HUDEP-2 (cell line): ENCODE measurements at regions not wholly inside any gene's neighbourhood (a gene's known extent, or its start where the extent isn't known, plus 50 kb on each side); places are given as distances from the start of the nearest gene placed in this dataset.
"Not testable (repeated sequence)": the region's sequence is repeated elsewhere in the genome, so short reads cannot be mapped to it uniquely, and the experiment has no call there.

Source experiments
- DNase-seq, 76 experiments: peaks; one replicate each; lab custom pipeline; 2025; ENCODE audit not compliant: unreplicated experiment in 76 of 76; lab: John Stamatoyannopoulos, UW

DNA sequence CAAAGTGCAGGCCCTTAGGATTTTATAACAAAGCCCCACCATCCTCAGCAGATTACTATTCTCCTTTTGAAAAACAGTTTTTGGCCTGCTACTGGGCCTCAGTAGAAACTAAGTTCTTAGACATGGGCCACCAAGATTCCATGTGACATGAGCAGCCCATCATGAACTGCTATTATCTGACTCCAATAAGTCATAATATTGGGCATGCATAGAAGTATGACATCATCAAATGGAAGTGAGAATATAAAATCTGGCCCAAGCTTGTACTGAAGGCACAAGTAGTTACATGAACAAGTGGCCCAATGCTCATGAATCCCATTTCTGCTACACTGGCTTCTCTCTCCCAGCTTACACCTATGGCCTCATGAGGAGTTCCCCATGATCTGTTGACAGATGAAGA is 404.8 kb downstream of the EPHA5 start:
- no peak for DNase-seq

DNA sequence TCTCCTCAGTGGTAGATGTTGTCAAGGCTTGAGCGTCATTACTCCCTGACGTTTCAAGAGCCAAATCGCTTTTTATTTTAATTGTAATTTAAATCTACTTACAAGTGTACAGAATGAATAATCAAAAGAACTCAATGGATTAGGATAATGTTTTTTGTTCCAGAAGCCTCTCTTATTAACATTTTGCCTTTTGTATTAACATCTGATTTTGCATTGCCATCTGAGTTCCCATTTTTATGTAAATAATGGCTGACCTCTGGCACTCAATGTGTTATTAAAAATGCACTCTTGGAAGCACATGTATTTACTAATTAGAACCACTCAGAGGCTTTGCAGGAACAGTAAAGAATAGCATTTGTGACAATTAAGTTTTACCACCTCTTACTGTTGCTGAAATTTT is 411.0 kb downstream of the EPHA5 start:
- DNase-seq, result no peak

DNA sequence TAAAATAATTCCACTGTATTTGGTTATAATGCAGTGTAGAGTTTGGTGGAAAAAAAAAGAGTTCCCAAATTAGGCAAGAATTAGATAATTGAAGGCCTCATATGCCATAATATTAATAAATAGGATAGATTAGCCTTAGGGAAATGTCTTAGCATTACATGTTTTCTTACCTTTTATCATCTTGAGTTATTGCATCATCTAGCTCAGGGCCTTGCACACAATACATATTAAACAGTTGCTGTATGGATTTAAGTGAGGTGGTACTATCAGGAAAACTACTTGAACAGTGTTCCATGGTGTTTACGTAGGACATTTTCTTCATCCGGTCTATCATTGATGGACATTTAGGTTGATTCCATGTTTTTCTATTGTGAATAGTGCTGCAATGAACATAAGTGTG is 419.4 kb downstream of the EPHA5 start:
- DNase-seq, result no peak

DNA sequence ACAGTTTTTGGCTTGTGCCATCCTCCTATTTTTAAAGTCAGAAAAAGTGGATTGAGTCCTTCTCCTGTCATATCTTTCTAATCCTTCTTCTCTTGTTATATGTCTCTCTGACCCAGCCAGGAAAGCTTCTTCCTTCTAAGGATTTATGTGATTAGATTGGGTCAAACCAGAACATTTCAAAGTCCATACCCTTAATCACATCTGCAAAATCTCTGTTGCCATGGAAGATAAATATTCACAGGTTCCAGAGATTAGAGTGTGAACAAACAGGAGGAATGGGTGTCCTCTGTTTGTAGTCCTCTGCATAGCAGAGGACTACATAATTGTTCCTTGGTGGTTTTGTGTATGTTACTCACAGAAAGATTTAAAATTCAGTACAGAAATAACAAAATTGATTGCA is 421.2 kb downstream of the EPHA5 start:
- no peak for DNase-seq

DNA sequence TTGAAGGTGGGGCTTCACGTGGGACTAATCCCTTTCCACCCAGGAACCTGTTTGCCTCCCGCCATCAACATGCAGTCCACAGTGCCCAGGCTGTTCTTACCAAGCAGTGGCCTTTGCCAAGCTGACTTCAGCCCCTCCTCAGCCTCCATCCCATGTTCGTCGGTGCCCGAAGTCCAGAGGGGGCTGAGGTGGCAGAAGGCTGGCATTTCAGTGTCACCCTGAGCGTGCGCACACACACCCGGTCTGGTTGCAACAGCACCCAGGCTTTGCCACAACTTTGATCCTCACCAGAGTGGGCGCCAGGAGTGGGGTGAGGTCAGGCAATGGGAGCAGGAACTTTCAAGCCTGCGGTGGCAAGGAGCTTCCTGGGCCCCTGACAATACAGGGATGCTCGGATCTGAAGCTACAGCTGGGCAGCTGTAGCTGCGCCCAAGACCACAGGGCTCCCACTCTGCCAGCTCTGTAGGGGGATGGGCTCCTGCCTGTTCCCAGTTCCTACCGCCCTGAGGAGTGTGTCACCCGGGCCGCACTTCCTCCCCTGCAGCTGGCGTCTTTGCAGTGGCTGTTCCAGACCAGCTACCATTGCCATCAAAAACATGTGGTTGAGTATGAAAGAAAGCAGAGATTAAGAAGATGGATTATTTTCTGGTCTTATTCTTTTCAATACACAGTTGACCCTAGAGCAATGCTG is 428.0 kb downstream of the EPHA5 start:
- no peak for DNase-seq

DNA sequence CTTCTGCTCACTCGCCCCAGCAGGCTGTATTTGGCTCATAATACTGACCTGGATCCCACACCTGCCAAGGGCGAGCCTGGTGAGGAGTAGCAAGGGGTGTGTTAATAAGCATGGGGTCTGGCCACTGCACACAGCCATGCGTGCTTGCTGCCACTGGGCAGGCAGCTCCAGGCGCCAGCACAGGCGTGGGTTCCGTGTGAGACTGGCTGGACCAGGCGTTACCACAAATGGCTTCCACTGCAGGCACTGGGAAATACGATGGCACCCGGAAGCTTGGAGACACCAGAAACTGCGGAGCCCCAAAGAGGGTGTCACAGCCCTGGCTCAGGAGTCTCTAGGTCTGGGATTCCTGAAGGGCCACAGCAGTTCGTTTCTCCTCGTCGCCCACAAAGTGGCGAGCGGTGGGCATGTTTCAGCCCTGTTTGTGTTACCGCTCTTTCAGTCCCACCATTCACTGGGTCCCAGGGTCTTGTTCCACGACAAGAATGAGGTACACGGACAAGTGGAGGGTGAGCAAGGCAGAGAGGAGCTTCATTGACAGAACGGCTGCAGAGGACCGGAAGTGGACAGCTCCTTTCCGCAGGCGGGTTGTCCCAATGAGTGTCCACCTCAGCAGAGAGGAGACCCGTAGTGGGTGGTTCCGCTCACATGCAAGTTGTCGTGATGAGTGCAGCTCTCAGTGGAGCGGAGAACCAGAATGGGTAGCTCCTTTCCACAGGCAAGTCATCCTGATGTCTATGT is 428.9 kb downstream of the EPHA5 start:
- no peak for DNase-seq

DNA sequence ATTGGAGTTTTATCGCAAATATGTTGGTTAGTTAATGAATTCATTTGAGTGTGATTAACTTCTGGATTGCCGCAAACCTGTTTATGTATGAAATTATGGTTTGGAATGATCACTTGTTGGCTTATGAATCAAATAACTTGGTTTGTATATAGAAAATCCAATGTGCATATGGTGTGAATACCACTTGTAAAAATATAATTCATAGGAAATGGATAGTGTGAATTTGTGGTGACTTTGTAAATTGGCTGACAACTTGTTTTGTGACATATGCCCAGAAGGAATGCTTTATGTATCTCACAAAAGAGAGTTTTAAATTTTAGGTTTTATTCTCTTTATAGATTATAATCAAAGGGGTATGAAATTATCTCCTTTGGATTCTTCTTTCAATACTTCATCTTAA is 436.2 kb downstream of the EPHA5 start:
- no peak for DNase-seq

DNA sequence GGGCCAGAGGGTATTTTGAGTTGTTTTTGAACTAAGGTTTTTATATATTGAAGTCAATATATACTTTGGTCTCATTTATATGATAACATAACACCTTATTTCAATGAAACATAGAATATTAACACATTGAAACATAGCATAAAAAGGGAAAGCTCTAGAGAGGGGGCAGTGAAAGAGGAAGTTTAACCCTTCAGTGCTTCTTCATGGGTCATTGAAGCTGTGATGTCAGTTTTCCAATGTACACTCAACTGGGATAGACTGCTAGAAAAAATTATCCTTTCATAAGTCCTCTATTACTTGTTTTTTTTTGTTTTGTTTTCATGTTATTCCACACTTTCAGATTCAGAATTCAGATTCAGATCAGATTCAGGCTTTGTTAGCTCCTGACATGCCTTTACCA is 442.7 kb downstream of the EPHA5 start:
- DNase-seq, result no peak

DNA sequence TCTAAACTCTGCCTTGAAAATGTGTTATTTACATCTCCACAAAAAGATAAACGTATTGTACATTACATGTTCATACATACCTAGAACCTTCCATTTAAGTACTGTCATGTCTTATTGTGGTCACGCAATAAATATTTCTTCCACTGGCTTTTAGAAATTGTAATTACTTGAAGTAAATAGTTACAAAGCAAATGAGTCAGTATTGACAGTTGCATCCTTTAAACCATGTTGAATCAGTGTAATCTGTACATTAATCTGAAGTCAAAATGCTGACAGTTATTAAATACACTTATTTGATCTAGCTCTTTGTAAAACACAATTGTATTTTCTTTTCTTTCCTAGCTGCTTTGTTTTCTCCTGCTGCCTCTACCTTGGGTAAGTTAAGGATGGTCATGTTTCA is 446.7 kb downstream of the EPHA5 start:
- DNase-seq, result no peak

DNA sequence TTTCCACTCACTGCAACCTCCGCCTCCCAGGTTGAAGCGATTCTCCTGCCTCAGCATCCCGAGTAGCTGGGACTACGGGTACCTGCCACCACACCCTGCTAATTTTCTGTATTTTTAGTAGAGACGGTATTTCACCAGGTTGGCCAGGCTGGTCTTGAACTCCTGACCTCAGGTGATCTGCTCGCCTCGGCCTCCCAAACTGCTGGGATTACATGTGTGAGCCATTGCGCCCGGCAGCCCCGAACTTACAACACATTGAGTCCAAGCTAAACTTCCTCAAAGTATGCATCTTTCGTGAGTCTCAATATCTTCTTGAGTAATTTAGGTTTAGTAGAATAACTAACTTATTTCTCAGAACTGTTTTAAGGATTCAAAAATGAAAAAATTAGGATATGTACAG is 447.2 kb downstream of the EPHA5 start:
- DNase-seq, result not testable (repeated sequence)

DNA sequence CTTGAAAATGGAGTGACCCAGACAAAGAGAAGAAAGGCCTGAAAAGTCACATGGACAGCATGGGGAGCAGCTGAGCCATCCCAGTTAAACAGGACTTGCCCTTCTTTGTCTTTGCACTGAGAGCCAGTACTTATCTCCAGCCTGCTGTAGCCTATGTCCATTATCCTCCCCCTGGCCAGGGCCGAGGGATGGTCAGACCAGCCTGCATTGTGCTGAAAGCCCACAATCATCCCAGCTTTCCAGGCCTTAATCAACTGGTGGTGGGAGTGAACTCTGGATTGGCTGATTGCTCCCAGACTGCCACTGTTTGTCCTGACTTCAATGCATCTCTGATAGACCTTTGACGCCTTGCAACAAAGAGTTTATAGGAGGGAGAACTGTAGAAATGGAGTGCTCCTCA is 453.1 kb downstream of the EPHA5 start:
- DNase-seq, result no peak

DNA sequence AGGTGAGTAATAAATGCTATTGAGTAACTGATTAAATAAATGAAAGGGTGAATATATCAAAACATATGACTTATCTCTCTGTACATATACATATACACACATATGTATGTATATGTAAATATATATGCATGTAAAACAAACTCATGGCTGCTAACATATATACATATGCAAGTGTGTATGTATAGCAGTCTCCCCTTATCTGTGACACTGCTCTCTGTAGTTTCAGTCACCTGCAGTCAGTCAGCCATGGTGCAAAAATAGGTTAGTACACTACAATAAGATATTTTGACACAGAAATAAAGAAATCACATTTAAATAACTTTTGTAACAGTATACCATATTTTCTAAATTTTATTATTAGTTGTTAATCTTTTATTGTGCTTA is 467.4 kb downstream of the EPHA5 start:
- DNase-seq, result no peak

DNA sequence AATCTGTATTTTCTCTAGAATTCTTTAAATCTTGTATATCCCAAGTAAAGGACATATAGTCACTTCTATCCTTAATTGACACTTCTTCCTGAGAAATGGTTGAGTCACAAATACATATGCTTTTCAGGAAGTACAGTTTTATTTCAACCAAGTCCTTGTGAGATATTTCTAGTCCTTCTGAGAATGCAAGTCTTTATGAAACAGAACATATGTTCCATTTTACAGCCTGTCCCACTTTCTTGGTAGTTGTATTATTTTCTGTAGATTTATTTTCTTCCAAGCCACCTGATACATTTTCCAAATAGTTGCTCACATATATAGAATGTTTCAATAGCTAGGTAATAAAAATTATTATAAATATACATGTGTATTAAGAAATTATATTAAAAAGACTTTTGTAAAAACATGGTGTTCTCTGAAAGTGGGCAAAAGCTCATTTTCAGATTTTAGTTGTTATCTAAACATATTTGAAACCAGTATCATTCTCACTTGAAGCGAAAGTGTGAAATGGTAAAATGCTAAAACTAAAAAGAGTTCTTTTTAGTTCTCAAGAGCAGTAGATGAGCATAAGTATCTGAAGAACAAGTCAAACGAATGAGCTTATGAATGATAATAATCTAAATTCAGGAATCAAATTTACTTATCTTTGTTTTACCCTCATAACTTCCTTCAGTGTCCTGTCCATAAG is 468.0 kb downstream of the EPHA5 start:
- no peak for DNase-seq

DNA sequence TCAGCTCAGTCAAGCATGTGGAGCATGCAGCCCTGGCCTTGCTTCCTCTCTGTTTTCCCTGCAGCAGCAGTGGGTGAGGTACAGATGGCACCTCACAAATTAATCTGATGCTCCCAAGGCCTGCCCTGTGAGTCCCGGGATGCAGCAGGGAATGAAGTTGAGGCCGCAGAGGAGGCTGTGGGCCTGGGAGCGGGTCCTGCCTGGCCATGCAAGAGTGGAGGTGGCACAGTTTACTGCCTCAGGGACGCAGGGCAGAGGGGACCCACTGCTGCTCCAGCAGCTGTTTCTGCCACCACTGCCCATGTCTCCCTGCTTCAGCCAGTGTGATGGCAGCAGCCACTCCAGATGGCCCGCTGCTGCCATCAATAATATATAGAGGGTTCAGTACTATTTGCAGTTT is 474.6 kb downstream of the EPHA5 start:
- no peak for DNase-seq

DNA sequence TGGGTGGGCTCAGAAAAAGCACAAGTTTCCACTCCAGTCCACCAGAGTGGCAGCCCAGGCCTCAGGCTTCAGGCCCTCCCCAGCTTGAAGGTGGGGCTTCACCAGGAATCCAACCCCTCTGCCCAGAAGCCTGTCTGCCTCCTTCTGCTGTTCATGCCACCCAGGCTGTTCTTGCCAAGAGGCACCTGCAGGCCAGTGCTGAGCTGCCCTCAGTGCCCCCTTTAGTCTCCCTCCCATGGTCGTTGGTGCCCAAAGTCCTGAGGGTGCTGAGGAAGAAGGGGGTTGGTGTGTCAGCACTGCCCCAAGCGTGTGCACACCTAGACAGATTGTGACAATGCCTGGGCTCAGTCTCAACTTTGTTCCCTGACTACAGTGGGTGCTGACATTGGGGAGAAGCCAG is 475.3 kb downstream of the EPHA5 start:
- DNase-seq, result no peak

DNA sequence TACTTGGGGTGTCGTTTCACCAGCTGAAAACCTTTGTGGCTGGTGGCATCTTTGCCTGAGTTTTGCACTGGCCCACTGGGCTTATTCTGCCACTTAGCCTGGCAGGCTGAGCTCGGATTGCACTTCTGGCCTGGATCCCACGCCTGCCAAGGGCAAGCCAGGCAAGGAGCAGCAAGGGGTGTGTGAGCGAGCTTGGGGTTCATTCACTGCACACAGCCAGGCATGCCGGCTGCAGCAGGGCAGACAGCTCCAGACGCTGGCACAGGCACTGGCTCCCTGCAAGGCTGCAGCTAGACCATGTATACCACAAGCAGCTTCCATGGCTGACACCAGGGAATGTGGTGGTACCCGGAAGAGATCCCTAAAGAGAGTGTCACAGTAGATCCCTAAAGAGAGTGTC is 476.3 kb downstream of the EPHA5 start:
- DNase-seq, result no peak

DNA sequence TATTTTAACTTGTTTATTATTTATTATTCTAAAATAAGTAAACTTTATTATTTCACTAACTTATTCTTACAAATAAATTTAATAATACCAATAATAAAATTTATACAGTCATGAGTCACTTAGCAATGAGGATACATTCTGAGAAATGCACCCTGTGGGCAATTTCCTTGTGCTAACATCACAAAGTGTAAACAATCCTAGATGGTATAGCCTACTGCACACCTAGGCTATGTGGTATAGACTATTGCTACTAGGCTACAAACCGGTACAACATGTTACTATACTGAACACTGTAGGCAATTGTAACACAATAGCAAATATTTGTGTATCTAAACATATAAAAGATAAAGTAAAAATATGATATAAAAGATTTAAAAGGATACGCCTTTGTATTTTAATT is 479.5 kb downstream of the EPHA5 start:
- no peak for DNase-seq

DNA sequence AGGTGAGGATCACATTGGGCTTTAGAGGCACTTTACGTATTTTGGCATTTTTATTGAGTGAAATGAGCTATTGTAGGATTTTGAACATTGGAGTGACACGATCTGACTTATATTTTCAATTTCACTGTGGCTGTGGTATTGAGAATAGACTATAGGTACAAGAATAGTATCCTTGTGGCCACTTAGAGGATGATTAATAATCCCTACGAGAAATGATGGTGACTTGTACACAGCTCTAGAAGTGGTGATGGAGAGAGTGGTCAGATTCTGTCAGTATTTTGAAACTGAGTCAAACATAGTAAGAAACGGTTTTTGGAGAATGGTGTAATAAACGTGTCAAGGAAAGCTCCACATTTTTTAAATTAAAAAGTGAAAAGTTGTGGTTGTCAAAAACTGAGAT is 494.7 kb downstream of the EPHA5 start:
- DNase-seq, result no peak

DNA sequence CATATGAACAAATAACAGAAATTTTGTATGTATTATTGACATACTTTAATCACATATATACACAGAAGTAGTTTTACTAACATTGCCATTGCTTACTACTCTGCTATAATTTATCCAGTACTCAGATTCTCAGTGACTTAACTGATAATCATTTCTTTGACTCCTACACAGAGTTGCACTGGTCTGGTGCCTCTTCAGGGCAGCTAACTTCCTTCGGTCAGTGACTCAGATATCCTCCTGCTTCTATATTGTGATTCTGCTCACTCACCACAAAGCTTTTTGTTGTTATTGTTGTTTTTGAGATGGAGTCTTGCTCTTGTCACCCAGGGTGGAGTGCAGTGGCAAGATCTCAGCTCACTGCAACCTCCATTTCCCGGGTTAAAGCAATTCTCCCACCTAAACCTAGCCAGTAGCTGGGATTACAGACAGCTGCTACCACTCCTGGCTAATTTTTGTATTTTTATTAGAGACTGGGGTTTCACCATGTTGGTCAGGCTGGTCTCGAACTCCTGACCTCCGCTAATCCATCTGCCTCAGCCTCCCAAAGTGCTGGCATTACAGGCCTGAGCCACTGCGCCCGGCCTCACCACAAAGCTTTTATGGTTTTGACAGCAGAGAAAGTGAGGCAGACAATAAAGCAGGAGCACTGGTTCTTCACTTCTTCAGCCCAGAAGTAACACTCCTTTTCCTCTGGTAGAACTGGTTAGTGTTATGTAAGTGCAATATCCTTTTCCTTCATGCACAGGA is 499.3 kb downstream of the EPHA5 start:
- DNase-seq, result no peak

DNA sequence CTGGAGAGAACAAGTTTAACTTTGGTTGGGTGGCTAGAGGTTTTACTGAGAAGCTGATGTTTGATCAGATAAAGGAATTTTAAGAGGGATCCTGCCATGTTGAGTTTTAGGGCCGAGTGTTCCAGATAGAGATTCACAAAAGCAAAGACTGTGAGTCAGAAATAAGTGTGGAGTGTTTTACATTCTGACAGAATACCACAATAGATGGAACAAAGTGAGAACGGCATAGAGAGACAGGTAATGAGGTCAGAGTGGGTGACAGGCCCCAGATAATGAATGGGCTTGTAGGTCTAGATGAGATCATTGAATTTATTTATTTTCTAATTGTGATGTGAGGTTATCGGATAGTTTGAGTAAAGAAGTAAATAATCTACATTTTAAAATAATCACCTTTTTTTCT is 502.6 kb downstream of the EPHA5 start:
- no peak for DNase-seq

DNA sequence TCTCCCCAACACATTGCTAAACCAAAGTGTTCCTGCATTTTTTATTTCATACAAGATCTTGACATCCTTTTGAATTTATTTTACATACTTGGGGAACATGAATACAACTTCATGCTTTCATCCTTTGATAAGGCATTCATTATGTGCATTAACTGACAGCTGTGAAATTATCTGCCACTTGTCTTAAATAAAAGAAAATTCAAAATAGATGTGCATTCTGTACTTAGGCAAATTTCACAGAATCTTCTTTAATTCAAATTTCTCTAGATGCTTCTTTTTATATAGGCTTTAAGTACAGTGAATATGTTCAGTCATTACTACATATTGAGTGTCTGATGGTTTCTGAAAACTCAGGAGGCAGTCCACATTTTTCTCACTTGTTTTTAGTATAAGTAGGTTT is 518.1 kb downstream of the EPHA5 start:
- DNase-seq, result no peak
